Activated T-helper 17 cell treated with anti-CD3 and anti-CD28 coated beads, Interleukin-2, amount 50 U/mL, for 72 hours (primary cell): ENCODE measurements at regions not wholly inside any gene's neighbourhood (a gene's known extent, or its start where the extent isn't known, plus 50 kb on each side); places are given as distances from the start of the nearest gene placed in this dataset.

Source experiments
- ATAC-seq: fragments of 150-1000 bp; cut with Tn5 transposase; replicated peaks from 2 replicates; pipeline ENCODE4 v1.10.0; 2021; ENCODE audit warnings: mild to moderate bottlenecking, moderate library complexity
- H3K27ac Mint-ChIP-seq: one replicate; pipeline ENCODE4 v1.8.0; 2022; ENCODE audit warnings: mixed read lengths
- H3K27me3 Mint-ChIP-seq: one replicate; pipeline ENCODE4 v1.8.0; 2022; ENCODE audit warnings: mixed read lengths
- H3K36me3 Mint-ChIP-seq: one replicate; pipeline ENCODE4 v1.8.0; 2022; ENCODE audit warnings: low read depth, mild to moderate bottlenecking, mixed read lengths
- H3K4me1 Mint-ChIP-seq: one replicate; pipeline ENCODE4 v1.8.0; 2022; ENCODE audit warnings: mixed read lengths
- H3K4me3 Mint-ChIP-seq: one replicate; pipeline ENCODE4 v1.8.0; 2022; ENCODE audit warnings: mild to moderate bottlenecking, mixed read lengths
- H3K9me3 Mint-ChIP-seq: one replicate; pipeline ENCODE4 v1.8.0; 2022; ENCODE audit warnings: mixed read lengths

- H3K4me1 Mint-ChIP-seq: no peaks in the 10 kb centered on the region
- no peaks in the 10 kb centered on the region for H3K36me3 Mint-ChIP-seq
- H3K27ac Mint-ChIP-seq: no peak overlapping the region
- peaks cover 8% of the 10 kb centered on the region for H3K9me3 Mint-ChIP-seq
- H3K27me3 Mint-ChIP-seq: no peaks in the 10 kb centered on the region
- no peak overlapping the region for H3K4me3 Mint-ChIP-seq
- no peak for ATAC-seq
These were observed 232.3 kb downstream of the COL12A1 start for GRCh38 chr6:74973591-74973990.

GRCh38 chr6:74971633-74972032 is 234.2 kb downstream of the COL12A1 start:
- no peak for ATAC-seq
- Mint-ChIP-seq H3K36me3 (no peaks in the 10 kb centered on the region), H3K27ac (no peak overlapping the region), H3K4me1 (no peaks in the 10 kb centered on the region), H3K9me3 (no peaks in the 10 kb centered on the region), H3K4me3 (no peak overlapping the region), H3K27me3 (no peaks in the 10 kb centered on the region)

GRCh38 chr6:74969591-74970267 is 236.1 kb downstream of the COL12A1 start:
- H3K27ac Mint-ChIP-seq: no peak overlapping the region

GRCh38 chr6:74967821-74968220 is 238.0 kb downstream of the COL12A1 start:
- no peak for ATAC-seq
- Mint-ChIP-seq H3K36me3 (no peaks in the 10 kb centered on the region), H3K9me3 (no peaks in the 10 kb centered on the region), H3K4me1 (no peaks in the 10 kb centered on the region), H3K27ac (no peak overlapping the region), H3K4me3 (no peak overlapping the region), H3K27me3 (no peaks in the 10 kb centered on the region)

More at GRCh38 chr6:74969591-74970267, 236.1 kb downstream of the COL12A1 start:
- Mint-ChIP-seq H3K36me3 (no peaks in the 10 kb centered on the region), H3K4me1 (no peaks in the 10 kb centered on the region), H3K4me3 (no peak overlapping the region), H3K27me3 (no peaks in the 10 kb centered on the region), H3K9me3 (no peaks in the 10 kb centered on the region)
- no peak for ATAC-seq

GRCh38 chr6:74966712-74967111 is 239.1 kb downstream of the COL12A1 start:
- Mint-ChIP-seq H3K27me3 (no peaks in the 10 kb centered on the region), H3K36me3 (no peaks in the 10 kb centered on the region)

GRCh38 chr6:74964871-74965441 is 240.9 kb downstream of the COL12A1 start:
- H3K27me3 Mint-ChIP-seq: no peaks in the 10 kb centered on the region
- H3K4me1 Mint-ChIP-seq: no peaks in the 10 kb centered on the region
- no peak overlapping the region for H3K27ac Mint-ChIP-seq
- ATAC-seq: no peak
- H3K9me3 Mint-ChIP-seq: no peaks in the 10 kb centered on the region
- H3K36me3 Mint-ChIP-seq: no peaks in the 10 kb centered on the region
- no peak overlapping the region for H3K4me3 Mint-ChIP-seq

More at GRCh38 chr6:74966712-74967111, 239.1 kb downstream of the COL12A1 start:
- no peaks in the 10 kb centered on the region for H3K4me1 Mint-ChIP-seq
- H3K4me3 Mint-ChIP-seq: no peak overlapping the region
- no peak for ATAC-seq
- no peak overlapping the region for H3K27ac Mint-ChIP-seq
- no peaks in the 10 kb centered on the region for H3K9me3 Mint-ChIP-seq

- Mint-ChIP-seq H3K4me1 (no peaks in the 10 kb centered on the region), H3K4me3 (no peak overlapping the region), H3K9me3 (peaks cover 8% of the 10 kb centered on the region), H3K36me3 (no peaks in the 10 kb centered on the region), H3K27ac (no peak overlapping the region), H3K27me3 (no peaks in the 10 kb centered on the region)
- ATAC-seq: no peak
These were observed 249.1 kb downstream of the COL12A1 start for GRCh38 chr6:74956559-74957428.

GRCh38 chr6:74953708-74954107 is 252.1 kb downstream of the COL12A1 start:
- Mint-ChIP-seq H3K4me3 (no peak overlapping the region), H3K9me3 (peaks cover 10% of the 10 kb centered on the region), H3K27me3 (no peaks in the 10 kb centered on the region), H3K36me3 (no peaks in the 10 kb centered on the region), H3K4me1 (no peaks in the 10 kb centered on the region), H3K27ac (no peak overlapping the region)
- no peak for ATAC-seq

GRCh38 chr6:74946961-74947360 is 258.9 kb downstream of the COL12A1 start:
- H3K36me3 Mint-ChIP-seq: no peaks in the 10 kb centered on the region
- H3K9me3 Mint-ChIP-seq: peaks cover 7% of the 10 kb centered on the region
- no peaks in the 10 kb centered on the region for H3K4me1 Mint-ChIP-seq
- no peaks in the 10 kb centered on the region for H3K27me3 Mint-ChIP-seq
- no peak overlapping the region for H3K27ac Mint-ChIP-seq
- ATAC-seq: no peak
- no peak overlapping the region for H3K4me3 Mint-ChIP-seq

GRCh38 chr6:74942130-74942529 is 263.7 kb downstream of the COL12A1 start:
- no peaks in the 10 kb centered on the region for H3K4me1 Mint-ChIP-seq
- no peaks in the 10 kb centered on the region for H3K27me3 Mint-ChIP-seq
- H3K4me3 Mint-ChIP-seq: no peak overlapping the region
- no peak for ATAC-seq
- H3K36me3 Mint-ChIP-seq: no peaks in the 10 kb centered on the region
- H3K9me3 Mint-ChIP-seq: no peaks in the 10 kb centered on the region
- no peak overlapping the region for H3K27ac Mint-ChIP-seq

GRCh38 chr6:74941424-74941823 is 264.4 kb downstream of the COL12A1 start:
- no peaks in the 10 kb centered on the region for H3K27me3 Mint-ChIP-seq
- H3K4me3 Mint-ChIP-seq: no peak overlapping the region
- no peak for ATAC-seq
- H3K27ac Mint-ChIP-seq: no peak overlapping the region
- H3K4me1 Mint-ChIP-seq: no peaks in the 10 kb centered on the region
- H3K36me3 Mint-ChIP-seq: no peaks in the 10 kb centered on the region
- H3K9me3 Mint-ChIP-seq: no peaks in the 10 kb centered on the region

- H3K9me3 Mint-ChIP-seq: peaks cover 4% of the 10 kb centered on the region
- H3K36me3 Mint-ChIP-seq: no peaks in the 10 kb centered on the region
- no peak for ATAC-seq
- no peaks in the 10 kb centered on the region for H3K4me1 Mint-ChIP-seq
- H3K27ac Mint-ChIP-seq: no peak overlapping the region
- no peak overlapping the region for H3K4me3 Mint-ChIP-seq
- no peaks in the 10 kb centered on the region for H3K27me3 Mint-ChIP-seq
These were observed 265.9 kb downstream of the COL12A1 start for GRCh38 chr6:74939721-74940620.

- H3K9me3 Mint-ChIP-seq: peaks cover 4% of the 10 kb centered on the region
- H3K27me3 Mint-ChIP-seq: no peaks in the 10 kb centered on the region
- no peaks in the 10 kb centered on the region for H3K4me1 Mint-ChIP-seq
- ATAC-seq: no peak
- no peak overlapping the region for H3K27ac Mint-ChIP-seq
- no peaks in the 10 kb centered on the region for H3K36me3 Mint-ChIP-seq
- H3K4me3 Mint-ChIP-seq: no peak overlapping the region
These were observed 266.6 kb downstream of the COL12A1 start for GRCh38 chr6:74939151-74939708.

GRCh38 chr6:74937936-74938335 is 267.9 kb downstream of the COL12A1 start:
- Mint-ChIP-seq H3K27ac (no peak overlapping the region), H3K36me3 (no peaks in the 10 kb centered on the region), H3K4me1 (no peaks in the 10 kb centered on the region), H3K4me3 (no peak overlapping the region), H3K27me3 (no peaks in the 10 kb centered on the region), H3K9me3 (peaks cover 4% of the 10 kb centered on the region)
- ATAC-seq: no peak
